DMS114 treated with DMSO at 0.1 percent for 48 hours (cell line): ENCODE measurements at regions not wholly inside any gene's neighbourhood (a gene's known extent, or its start where the extent isn't known, plus 50 kb on each side); places are given as distances from the start of the nearest gene placed in this dataset.
"Not testable (repeated sequence)": the region's sequence is repeated elsewhere in the genome, so short reads cannot be mapped to it uniquely, and the experiment has no call there.

Experiments used
- DNase-seq: peaks from one replicate; lab custom pipeline; 2025; ENCODE audit not compliant: unreplicated experiment; lab: John Stamatoyannopoulos, UW

DNA sequence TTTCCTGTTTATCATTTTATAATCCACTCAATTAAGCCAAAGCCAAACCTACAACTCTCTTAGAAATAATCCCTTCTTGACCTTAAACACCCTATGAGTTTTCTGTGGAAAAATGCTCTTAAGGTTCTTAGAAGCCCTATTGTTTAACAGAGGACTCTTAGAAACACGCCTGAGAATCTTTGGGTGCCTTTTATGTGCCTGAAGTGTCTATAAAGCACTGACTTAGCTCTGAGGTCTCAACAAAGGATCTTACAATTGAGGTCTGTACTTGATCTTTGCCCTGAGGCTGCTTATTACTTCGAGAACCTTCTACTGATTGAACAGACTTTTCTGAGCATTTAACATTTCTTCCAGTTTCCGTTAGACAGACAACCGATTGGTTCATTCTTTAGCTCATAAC is 353.3 kb upstream of the SORCS1 start:
- no peak for DNase-seq

DNA sequence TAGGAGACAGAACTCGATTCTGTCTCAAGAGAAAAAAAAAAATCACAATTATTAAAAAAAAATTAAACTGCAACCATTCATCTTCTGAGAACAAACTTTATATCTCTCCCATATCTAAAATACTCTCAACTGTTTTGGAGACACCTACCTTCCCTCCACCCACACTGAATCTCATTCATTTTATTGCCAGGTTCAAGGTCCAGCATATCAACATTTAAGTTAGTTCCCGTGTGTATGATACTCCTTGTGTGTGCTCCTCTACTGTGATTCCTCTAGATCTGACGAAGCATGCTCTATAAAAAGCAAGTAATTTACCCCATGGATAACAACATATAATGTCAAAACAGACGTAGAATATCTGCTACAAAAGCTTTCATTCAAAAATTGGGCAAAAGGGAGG is 351.8 kb upstream of the SORCS1 start:
- no peak for DNase-seq

DNA sequence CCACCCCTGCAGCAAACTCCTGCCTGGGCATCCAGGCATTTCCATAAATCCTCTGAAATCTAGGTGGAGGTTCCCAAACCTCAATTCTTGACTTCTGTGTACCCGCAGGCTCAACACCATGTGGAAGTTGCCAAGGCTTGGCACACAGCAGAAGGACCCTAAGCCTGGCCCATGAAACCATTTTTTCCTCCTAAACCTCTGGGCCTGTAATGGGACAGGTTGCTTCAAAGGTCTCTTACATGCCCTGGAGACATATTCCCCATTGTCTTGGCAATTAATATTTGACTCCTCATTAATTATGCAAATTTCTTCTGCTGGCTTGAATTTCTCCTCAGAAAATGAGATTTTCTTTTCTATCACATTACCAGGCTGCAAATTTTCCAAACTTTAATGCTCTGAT is 339.5 kb upstream of the SORCS1 start:
- DNase-seq: not testable (repeated sequence)

DNA sequence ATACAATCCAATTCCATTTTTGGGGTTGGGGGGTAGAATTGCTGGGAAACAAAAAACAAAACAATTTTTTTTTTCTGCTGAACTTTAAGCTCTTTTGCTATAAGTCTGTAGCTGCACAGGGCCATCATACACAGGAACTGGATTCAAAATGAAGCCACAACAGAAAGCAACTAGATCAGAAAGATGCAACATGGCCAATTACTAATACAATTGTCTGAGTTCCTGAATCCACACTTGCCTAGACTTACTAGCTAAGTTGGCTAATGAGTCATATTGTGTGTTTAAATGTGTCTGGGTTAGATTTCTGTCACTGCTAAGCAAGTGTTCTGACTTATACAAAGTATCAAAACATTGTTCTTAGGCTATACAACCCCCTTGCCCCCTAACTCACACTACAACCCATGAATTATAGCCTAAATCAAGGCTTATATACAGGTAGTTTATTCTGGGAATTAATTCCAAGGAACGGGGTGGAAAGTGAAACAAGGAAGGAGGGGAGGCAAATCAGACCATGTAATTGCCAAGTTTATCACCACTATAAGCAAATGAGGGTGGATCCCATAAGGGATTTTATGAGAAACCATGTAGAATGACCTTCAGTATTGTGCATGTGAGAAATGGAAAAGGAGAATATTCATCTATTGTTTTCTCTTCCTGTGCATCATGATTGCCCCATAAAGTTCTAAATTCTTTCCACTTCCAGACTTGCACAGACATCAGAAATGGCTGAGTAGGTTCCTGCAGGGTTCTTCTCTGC is 337.9 kb upstream of the SORCS1 start:
- DNase-seq: no peak

GRCh38 chr10:107498983-107499382 is 334.5 kb upstream of the SORCS1 start:
- no peak for DNase-seq

- DNase-seq: no peak
Measured at GRCh38 chr10:107497024-107497423, 332.5 kb upstream of the SORCS1 start.

DNA sequence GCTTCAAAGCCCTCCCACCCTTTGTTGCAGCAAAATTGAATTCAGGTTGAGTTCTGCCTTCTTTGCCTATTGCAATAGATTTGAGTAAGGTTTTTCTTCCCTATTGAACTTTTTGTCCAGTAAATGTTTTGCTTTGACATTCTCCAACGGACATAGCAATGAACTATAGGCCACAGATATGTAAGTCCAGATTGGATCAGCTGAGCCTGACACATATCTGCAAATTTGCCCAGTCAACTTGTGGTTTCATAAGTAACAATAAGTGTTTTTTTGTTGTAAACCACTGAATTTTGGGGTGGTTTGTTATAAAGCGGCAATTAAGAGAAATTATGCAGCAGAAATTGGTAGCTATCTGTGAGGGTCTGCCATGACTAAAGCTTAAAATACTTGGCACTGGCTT is 332.1 kb upstream of the SORCS1 start:
- no peak for DNase-seq

GRCh38 chr10:107492389-107492788 is 327.9 kb upstream of the SORCS1 start:
- DNase-seq: no peak

DNA sequence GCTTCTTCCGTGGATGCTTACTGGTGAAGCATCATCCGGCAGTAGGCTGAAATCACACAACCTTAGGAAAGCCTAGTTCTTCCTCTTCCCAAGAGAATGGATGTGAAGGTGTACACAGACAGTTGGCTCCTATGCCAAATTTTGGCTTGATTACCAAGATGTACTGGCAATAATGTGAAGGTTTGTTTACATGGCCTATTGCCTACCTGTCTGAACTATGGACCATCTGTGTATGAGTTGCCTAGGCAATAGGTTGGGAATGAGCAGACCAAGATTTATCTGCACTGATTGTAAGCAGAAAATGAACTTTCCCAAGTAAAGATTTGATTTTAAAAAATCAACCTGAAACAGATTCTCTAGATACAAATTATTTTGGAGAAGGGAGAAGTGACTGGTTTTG is 325.9 kb upstream of the SORCS1 start:
- no peak for DNase-seq

DNA sequence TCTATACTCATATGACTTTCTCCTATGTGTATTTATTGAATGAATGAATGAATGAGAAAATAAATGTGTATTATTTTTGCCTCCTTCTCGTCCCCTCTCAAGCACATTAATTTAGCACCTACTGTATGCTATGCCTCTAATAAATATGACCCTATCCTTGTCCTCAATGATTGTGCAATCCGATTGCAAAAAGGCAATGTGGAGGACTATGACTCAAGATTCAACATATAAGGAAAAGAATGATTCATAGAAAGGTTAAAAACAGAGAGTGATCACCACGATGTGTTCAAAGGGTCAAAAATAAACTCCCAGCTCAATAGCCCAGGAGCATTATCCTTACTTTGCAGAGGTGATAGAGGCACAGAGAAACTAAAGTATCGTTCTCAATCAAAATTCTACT is 322.8 kb upstream of the SORCS1 start:
- DNase-seq: no peak

- no peak for DNase-seq
Measured at GRCh38 chr10:107485019-107485418, 320.5 kb upstream of the SORCS1 start.

- no peak for DNase-seq
Measured at GRCh38 chr10:107481881-107482280, 317.4 kb upstream of the SORCS1 start.

DNA sequence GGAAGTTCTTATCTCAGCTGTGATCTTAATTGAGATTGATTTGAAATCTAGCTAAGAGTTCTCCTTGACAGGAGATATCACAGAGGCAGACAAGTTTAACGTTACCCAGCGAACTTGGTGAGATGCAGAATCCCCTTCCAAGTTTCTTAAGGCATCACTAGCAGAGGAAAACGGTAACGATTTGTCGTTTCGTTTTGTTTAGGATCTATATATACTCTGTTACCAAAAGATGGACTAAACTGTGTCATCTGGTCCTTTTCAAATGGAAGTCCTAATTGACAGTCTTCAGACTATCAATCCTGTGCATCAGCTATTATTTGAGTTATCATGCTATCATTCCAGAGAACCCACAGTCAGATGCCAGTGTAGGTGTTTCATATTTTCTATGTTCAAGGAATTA is 316.7 kb upstream of the SORCS1 start:
- no peak for DNase-seq

GRCh38 chr10:107480781-107481180 is 316.3 kb upstream of the SORCS1 start:
- no peak for DNase-seq

GRCh38 chr10:107477266-107477665 is 312.8 kb upstream of the SORCS1 start:
- DNase-seq: no peak

GRCh38 chr10:107476408-107476807 is 311.9 kb upstream of the SORCS1 start:
- no peak for DNase-seq

DNA sequence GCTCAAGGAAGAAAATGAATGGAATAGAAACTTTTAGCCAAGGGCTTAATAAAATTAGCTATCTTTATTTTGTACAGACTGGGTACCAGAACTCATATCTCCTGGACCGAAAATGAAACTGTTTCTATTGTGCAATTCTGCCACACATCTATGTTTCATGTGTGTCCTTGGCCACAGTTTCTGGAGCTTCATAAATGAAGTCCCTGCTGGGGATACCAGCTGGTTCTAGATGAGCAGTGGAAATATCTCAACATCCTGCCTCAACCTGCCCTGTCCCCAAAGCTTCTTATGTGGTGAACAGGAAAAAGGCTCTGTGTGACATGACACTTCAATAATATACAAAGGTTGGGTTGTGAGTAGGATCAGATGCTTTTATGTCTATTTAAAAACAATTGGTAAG is 310.1 kb upstream of the SORCS1 start:
- DNase-seq: no peak

DNA sequence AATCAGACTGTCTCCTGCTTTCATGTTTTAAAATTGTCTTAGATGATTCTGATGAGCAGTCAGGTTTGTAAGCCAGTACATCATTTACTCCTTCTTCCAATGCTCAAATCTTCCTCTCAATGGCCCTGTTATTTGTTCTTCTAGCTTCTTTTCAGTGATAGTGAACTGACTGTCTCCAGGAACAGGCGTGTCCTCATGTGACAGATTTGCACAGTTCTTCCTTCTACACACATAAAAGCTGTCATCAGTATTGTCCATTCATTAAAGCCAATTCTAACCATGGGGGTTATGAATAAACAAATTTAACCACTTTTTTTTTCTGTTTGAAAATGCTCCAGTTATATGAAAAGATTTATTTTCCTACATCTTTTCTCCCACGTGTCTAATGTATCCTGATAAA is 308.7 kb upstream of the SORCS1 start:
- DNase-seq: no peak

DNA sequence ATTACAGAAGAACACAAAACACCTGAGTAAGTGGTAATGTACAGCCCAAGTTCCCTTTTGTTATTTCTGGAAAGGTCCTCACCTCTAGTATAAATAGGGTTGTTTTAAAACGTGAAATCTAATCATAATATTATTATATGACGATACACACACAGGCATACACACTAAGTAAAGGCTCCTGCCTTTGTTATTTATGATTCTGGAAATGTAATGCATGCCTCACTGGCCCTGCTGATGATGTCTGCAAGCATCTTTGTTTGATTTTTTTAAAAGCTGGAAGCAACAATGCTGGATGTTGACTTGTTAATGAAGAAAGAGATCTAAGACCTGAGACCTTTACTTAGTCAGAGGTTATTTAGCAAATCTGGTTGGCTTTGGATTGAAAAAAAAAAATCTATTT is 307.4 kb upstream of the SORCS1 start:
- DNase-seq: no peak

GRCh38 chr10:107453561-107453960 is 289.1 kb upstream of the SORCS1 start:
- DNase-seq: no peak

DNA sequence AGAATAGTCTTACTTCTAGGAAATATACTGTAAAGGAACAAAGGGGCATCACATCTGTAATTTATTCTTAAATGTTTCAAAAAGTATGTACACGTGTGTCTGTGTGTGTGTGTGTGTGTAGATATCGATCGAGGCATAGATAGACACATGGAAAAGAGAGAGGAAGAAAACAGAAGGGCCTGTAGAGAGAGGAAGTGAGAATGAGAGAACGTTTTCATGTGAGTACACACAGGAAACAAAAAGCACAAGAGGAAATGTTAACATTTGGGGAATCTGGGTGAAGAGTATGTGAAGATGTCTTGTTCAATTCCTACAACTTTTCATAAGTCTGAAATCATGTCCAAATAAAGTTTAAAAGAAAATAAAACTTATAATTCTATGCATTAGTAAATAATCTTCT is 286.5 kb upstream of the SORCS1 start:
- DNase-seq: no peak

DNA sequence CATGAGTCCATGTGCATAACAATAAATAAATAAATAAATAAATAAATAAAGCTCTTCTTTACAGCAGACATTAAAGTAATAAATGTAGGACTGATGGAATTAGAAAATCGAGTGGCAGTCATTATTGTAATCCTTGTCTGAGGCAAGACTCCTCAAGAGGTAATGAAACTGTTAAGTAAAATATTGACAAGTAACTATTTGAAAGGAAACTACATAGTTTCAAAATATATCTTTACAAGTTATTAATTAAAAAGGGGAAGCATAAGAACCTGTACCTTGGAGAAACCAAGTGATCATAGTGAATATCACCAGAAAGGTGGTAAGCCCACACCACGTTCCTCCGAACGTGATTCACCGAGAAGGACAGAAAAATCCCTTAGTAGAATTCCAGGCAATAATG is 285.6 kb upstream of the SORCS1 start:
- no peak for DNase-seq

GRCh38 chr10:107444443-107444842 is 279.9 kb upstream of the SORCS1 start:
- DNase-seq: no peak
